HepG2 (cell line): ENCODE measurements at regions not wholly inside any gene's neighbourhood (a gene's known extent, or its start where the extent isn't known, plus 50 kb on each side); places are given as distances from the start of the nearest gene placed in this dataset.

Experiments used
- ATAC-seq: fragments of 200-7000 bp; cut with Tn5 transposase; 3 replicates; pipeline ENCODE4 v1.9.1; 2020; ENCODE audit warnings: mild to moderate bottlenecking, moderate library complexity
- BruUV-seq: library from RNA; stranded (reverse); fragments of 400-500 nt; replicated peaks from 2 replicates; lab custom pipeline; 2021; lab: Mats Ljungman, UMichigan
- CTCF ChIA-PET: fragments of 300-600 bp; formaldehyde crosslinking; extraction: SDS; loops from one replicate; lab custom pipeline; 2021; ENCODE audit warnings: low total read pairs, inconsistent platforms, low intra/inter-chr PET ratio; lab: Yijun Ruan, JAX
- POLR2A ChIA-PET: fragments of 350-600 bp; sonication (Branson Sonifier 250); formaldehyde crosslinking; loops from one replicate; lab custom pipeline; 2020; ENCODE audit warnings: antibody characterized with exemption, inconsistent platforms; lab: Yijun Ruan, JAX
- DNase-seq: peaks from one replicate; pipeline ENCODE4 v3.0.0-alpha.2; 2015; ENCODE audit warnings: low spot score
- FAIRE-seq: peaks from 3 replicates; lab custom pipeline; 2011; peaks lifted over from hg19 to GRCh38; lab: Jason Lieb, UNC
- H2AFZ ChIP-seq: one replicate; pipeline ENCODE4 v1.6.1; 2011; ENCODE audit warnings: low read length, inconsistent platforms
- H3K27ac ChIP-seq: fragments of 300-600 bp; 3 replicates; pipeline ENCODE4 v1.8.0; 2011; ENCODE audit warnings: mixed run types, mild to moderate bottlenecking, mixed read lengths, low read length, inconsistent platforms; ENCODE audit not compliant: insufficient read depth; ENCODE audit errors: extremely low read length
- H3K27me3 ChIP-seq, 2 experiments: fragments of 200-600 bp in 1 of 2; 2 replicates in 1 of 2; 3 replicates in 1 of 2; pipeline versions ENCODE4 v1.6.0 to v1.8.0; 2011; ENCODE audit warnings: low read length in 2 of 2, mild to moderate bottlenecking in 2 of 2, moderate library complexity in 2 of 2, inconsistent platforms in 1 of 2; ENCODE audit not compliant: insufficient read depth in 2 of 2, control insufficient read depth in 1 of 2
- H3K36me3 ChIP-seq, 2 experiments: fragments of 200-600 bp in 1 of 2; replicated peaks in 1 of 2; 2 replicates in 1 of 2; 3 replicates in 1 of 2; pipeline versions ENCODE4 v1.5.1 to v1.8.0; 2011; ENCODE audit warnings: low read length in 2 of 2, inconsistent platforms in 1 of 2; ENCODE audit not compliant: insufficient read depth in 2 of 2, control insufficient read depth in 1 of 2
- H3K4me1 ChIP-seq: 2 replicates; pipeline ENCODE4 v1.5.1; 2012; ENCODE audit warnings: low read length, inconsistent platforms; ENCODE audit not compliant: insufficient read depth
- H3K4me2 ChIP-seq: 2 replicates; pipeline ENCODE4 v1.6.0; 2011; ENCODE audit warnings: low read depth, low read length, inconsistent platforms
- H3K4me3 ChIP-seq, 3 experiments: fragments of 200-600 bp in 1 of 3; sonication (generic), shearing (Covaris generic) in 1 of 3; replicated peaks in 1 of 3; 2 replicates each; pipeline ENCODE4 v1.5.1; 2011 to 2016; ENCODE audit warnings: low read length in 3 of 3, inconsistent platforms in 2 of 3, low read depth in 2 of 3, mild to moderate bottlenecking in 2 of 3, control low read depth in 1 of 3, mixed read lengths in 1 of 3; ENCODE audit not compliant: insufficient read depth in 1 of 3
- H3K79me2 ChIP-seq: one replicate; pipeline ENCODE4 v1.6.1; 2011; ENCODE audit warnings: low read length, inconsistent platforms; ENCODE audit not compliant: insufficient read depth
- H3K9ac ChIP-seq: 2 replicates; pipeline ENCODE4 v1.6.0; 2011; ENCODE audit warnings: mild to moderate bottlenecking, low read depth, low read length, inconsistent platforms; ENCODE audit not compliant: insufficient read depth
- H3K9me3 ChIP-seq: 2 replicates; pipeline ENCODE4 v1.5.1; 2012; ENCODE audit warnings: mild to moderate bottlenecking, low read length
- H4K20me1 ChIP-seq: 2 replicates; pipeline ENCODE4 v1.6.0; 2011; ENCODE audit warnings: inconsistent platforms, mild to moderate bottlenecking, low read length, moderate library complexity; ENCODE audit not compliant: insufficient read depth
- BCL3 ChIP-seq: sonication (generic); formaldehyde crosslinking; IDR thresholded peaks from 2 replicates; pipeline ENCODE4 v1.5.1; 2020; ENCODE audit warnings: mild to moderate bottlenecking, missing genetic modification reagents, moderate library complexity
- BRF2 ChIP-seq: sonication (generic); formaldehyde crosslinking; IDR thresholded peaks from 2 replicates; pipeline ENCODE4 v1.8.1; 2022; ENCODE audit warnings: mild to moderate bottlenecking, missing genetic modification reagents
- HNF4G ChIP-seq, 2 experiments: sonication (generic) in 1 of 2; formaldehyde crosslinking in 1 of 2; IDR thresholded peaks; 2 replicates each; pipeline versions ENCODE4 v1.4.0 to v1.6.1; 2011 to 2020; ENCODE audit warnings: borderline replicate concordance in 2 of 2, low read depth in 2 of 2, mild to moderate bottlenecking in 2 of 2, low read length in 1 of 2, missing genetic modification reagents in 1 of 2, moderate library complexity in 1 of 2
- IKZF1 ChIP-seq: fragments of 450-650 bp; IDR thresholded peaks from 2 replicates; pipeline ENCODE4 v1.7.1; 2016
- KLF11 ChIP-seq: IDR thresholded peaks from 2 replicates; pipeline ENCODE4 v1.6.1; 2016; ENCODE audit warnings: missing compliant biosample characterization
- NRL ChIP-seq: sonication (generic); formaldehyde crosslinking; IDR thresholded peaks from 2 replicates; pipeline ENCODE4 v1.5.0; 2020; ENCODE audit warnings: missing genetic modification reagents, mild to moderate bottlenecking, moderate library complexity, borderline replicate concordance
- RARG ChIP-seq: sonication (generic); formaldehyde crosslinking; IDR thresholded peaks from 2 replicates; pipeline ENCODE4 v1.4.0; 2020; ENCODE audit warnings: low read depth, mild to moderate bottlenecking, missing genetic modification reagents
- RERE ChIP-seq: IDR thresholded peaks from 2 replicates; pipeline ENCODE4 v1.6.1; 2016; ENCODE audit warnings: low read depth, missing genetic modification reagents, missing compliant biosample characterization
- RNF219 ChIP-seq: sonication (generic); formaldehyde crosslinking; IDR thresholded peaks from 2 replicates; pipeline ENCODE4 v1.5.0; 2020; ENCODE audit warnings: mild to moderate bottlenecking, missing genetic modification reagents
- TMF1 ChIP-seq: sonication (generic); formaldehyde crosslinking; IDR thresholded peaks from 2 replicates; pipeline ENCODE4 v1.8.1; 2022; ENCODE audit warnings: low read depth, missing genetic modification reagents
- ZNF138 ChIP-seq: sonication (generic); formaldehyde crosslinking; IDR thresholded peaks from 2 replicates; pipeline ENCODE4 v1.5.0; 2020; ENCODE audit warnings: mild to moderate bottlenecking, low read depth, missing genetic modification reagents
- ZXDC ChIP-seq: sonication (generic); formaldehyde crosslinking; IDR thresholded peaks from 2 replicates; pipeline ENCODE4 v1.5.0; 2020; ENCODE audit warnings: mild to moderate bottlenecking, missing genetic modification reagents
- WGBS: methylation state at CpG from one replicate; pipeline ENCODE4 v1.1.6; 2017; ENCODE audit warnings: low lambda C conversion rate; 5-methylcytosine and 5-hydroxymethylcytosine counted together
- in situ Hi-C: cut with HindIII; loops from 2 replicates; pipeline ENCODE4 v1.10.0; 2017; ENCODE audit warnings: low pct_unique_long_range_greater_than_20kb; ENCODE audit not compliant: extremely low pct_ligation_motif_present
- intact Hi-C: fragments of 100-400 bp; cut with micrococcal nuclease; formaldehyde crosslinking; loops from one replicate; pipeline ENCODE4 v1.10.0; 2022; ENCODE audit not compliant: unreplicated experiment

GRCh38 chr13:76516013-76516412 is 370.2 kb downstream of the KCTD12 start:
- no peak for ATAC-seq
- intact Hi-C loops: no loop called here
- no TSS peak for BruUV-seq
- no peaks in the 10 kb centered on the region for H4K20me1 ChIP-seq
- H3K36me3 ChIP-seq: no peaks in the 10 kb centered on the region
- no peak for FAIRE-seq
- no peak overlapping the region for H3K27ac ChIP-seq
- H3K27me3 ChIP-seq: no peaks in the 10 kb centered on the region; a peak in 1 of 5 replicates
- WGBS: 0% methylated on average over 1 of the region's 1 CpG
- ChIA-PET POLR2A (no interaction called here), CTCF (no interaction called here)
- H3K9me3 ChIP-seq: no peaks in the 10 kb centered on the region
- H3K79me2 ChIP-seq: no peaks in the 10 kb centered on the region
- H3K4me2 ChIP-seq: no peak overlapping the region
- H2AFZ ChIP-seq: no peak overlapping the region
- H3K4me3 ChIP-seq: no peak overlapping the region
- no peaks in the 10 kb centered on the region for H3K4me1 ChIP-seq
- DNase-seq: no peak
- no peak overlapping the region for H3K9ac ChIP-seq
- in situ Hi-C loops: no loop called here
- TF ChIP-seq ZXDC (CRISPR knock-in tag) (no peak), IKZF1 (no peak), BRF2 (CRISPR knock-in tag) (no peak), ZNF138 (CRISPR knock-in tag) (no peak), NRL (CRISPR knock-in tag) (no peak), RERE (CRISPR knock-in tag) (no peak), TMF1 (CRISPR knock-in tag) (no peak), RNF219 (CRISPR knock-in tag) (no peak), HNF4G (IDR thresholded peaks at IDR 0.05; ENCODE audit: borderline replicate concordance, low read depth, low read length) (no peak), HNF4G (CRISPR knock-in tag; IDR thresholded peaks at IDR 0.05; ENCODE audit: borderline replicate concordance, low read depth) (no peak), KLF11 (no peak), BCL3 (no peak), RARG (CRISPR knock-in tag) (no peak)
